Neural cell (in vitro differentiated cells): ENCODE measurements at regions not wholly inside any gene's neighbourhood (a gene's known extent, or its start where the extent isn't known, plus 50 kb on each side); places are given as distances from the start of the nearest gene placed in this dataset.

Experiments used
- H2AFZ ChIP-seq: fragments of 200-600, 300-800 bp; sonication (generic), shearing (Covaris generic); 2 replicates; pipeline ENCODE4 v1.6.0; 2014; ENCODE audit warnings: low read depth, mild to moderate bottlenecking, antibody characterized with exemption, low read length, moderate library complexity
- H3F3A ChIP-seq: fragments of 200-600 bp; shearing (Covaris generic); 2 replicates; pipeline ENCODE4 v1.6.1; 2016; ENCODE audit warnings: mild to moderate bottlenecking, moderate library complexity, mixed read lengths, antibody characterized with exemption, low read length; ENCODE audit not compliant: insufficient read depth, poor library complexity, severe bottlenecking
- H3K27ac ChIP-seq: fragments of 200-600, 300-800 bp; sonication (generic), shearing (Covaris generic); 2 replicates; pipeline ENCODE4 v1.5.1; 2014; ENCODE audit warnings: mild to moderate bottlenecking, low read length, moderate library complexity
- H3K27me3 ChIP-seq: fragments of 300-800, 200-600 bp; sonication (generic), shearing (Covaris generic); 2 replicates; pipeline ENCODE4 v1.6.0; 2014; ENCODE audit warnings: mild to moderate bottlenecking, low read depth, low read length, moderate library complexity; ENCODE audit not compliant: insufficient read depth
- H3K36me3 ChIP-seq: fragments of 300-800, 200-600 bp; sonication (generic), shearing (Covaris generic); 2 replicates; pipeline ENCODE4 v1.5.1; 2014; ENCODE audit warnings: mild to moderate bottlenecking, antibody characterized with exemption, low read length, moderate library complexity; ENCODE audit not compliant: insufficient read depth
- H3K4me2 ChIP-seq: fragments of 300-800, 200-600 bp; sonication (generic), shearing (Covaris generic); 2 replicates; pipeline ENCODE4 v1.6.0; 2014; ENCODE audit warnings: mild to moderate bottlenecking, low read length
- H3K4me3 ChIP-seq: fragments of 300-800, 200-600 bp; sonication (generic), shearing (Covaris generic); 2 replicates; pipeline ENCODE4 v1.5.1; 2014; ENCODE audit warnings: mild to moderate bottlenecking, low read length, moderate library complexity
- H3K79me2 ChIP-seq: fragments of 200-600 bp; shearing (Covaris generic); replicated peaks from 2 replicates; pipeline ENCODE4 v1.6.0; 2014; ENCODE audit warnings: mild to moderate bottlenecking, low read length, moderate library complexity; ENCODE audit not compliant: insufficient read depth
- H3K9ac ChIP-seq: fragments of 300-800, 200-600 bp; sonication (generic), shearing (Covaris generic); 2 replicates; pipeline ENCODE4 v1.6.1; 2016; ENCODE audit warnings: mild to moderate bottlenecking, low read length, mixed read lengths
- H3K9me2 ChIP-seq: fragments of 200-600 bp; shearing (Covaris generic); 2 replicates; pipeline ENCODE4 v1.6.1; 2016; ENCODE audit warnings: mild to moderate bottlenecking, low read length, mixed read lengths; ENCODE audit not compliant: insufficient read depth
- H3K9me3 ChIP-seq: fragments of 200-600, 300-800 bp; sonication (generic), shearing (Covaris generic); 2 replicates; pipeline ENCODE4 v1.6.1; 2016; ENCODE audit warnings: mild to moderate bottlenecking, mixed run types, low read length, moderate library complexity, mixed read lengths
- H4K20me1 ChIP-seq: fragments of 200-600 bp; shearing (Covaris generic); 2 replicates; pipeline ENCODE4 v1.6.1; 2016; ENCODE audit warnings: mild to moderate bottlenecking, mixed run types; ENCODE audit not compliant: insufficient read depth
- CTCF ChIP-seq: fragments of 450-650 bp; IDR thresholded peaks from 2 replicates; pipeline ENCODE4 v1.5.1; 2014; ENCODE audit warnings: antibody characterized with exemption, mild to moderate bottlenecking, moderate library complexity; ENCODE audit not compliant: poor library complexity, severe bottlenecking
- EP300 ChIP-seq: fragments of 450-650 bp; conservative IDR thresholded peaks from 2 replicates; pipeline ENCODE4 v1.6.1; 2014; ENCODE audit warnings: antibody characterized with exemption, mild to moderate bottlenecking, moderate library complexity; ENCODE audit not compliant: poor library complexity, severe bottlenecking
- EZH2 ChIP-seq: fragments of 200-600, 300-800 bp; shearing (Covaris generic), sonication (generic); IDR thresholded peaks from 2 replicates; pipeline ENCODE4 v1.6.1; 2014; ENCODE audit warnings: antibody characterized with exemption, low read length, borderline replicate concordance, mild to moderate bottlenecking; ENCODE audit not compliant: insufficient read depth, poor library complexity, severe bottlenecking
- MXI1 ChIP-seq: fragments of 450-650 bp; conservative IDR thresholded peaks from 2 replicates; pipeline ENCODE4 v1.6.1; 2014; ENCODE audit warnings: antibody characterized with exemption, mild to moderate bottlenecking; ENCODE audit not compliant: poor library complexity, severe bottlenecking
- POLR2AphosphoS5 ChIP-seq: IDR thresholded peaks from 2 replicates; pipeline ENCODE4 v1.6.1; 2012
- RAD21 ChIP-seq: fragments of 450-650 bp; conservative IDR thresholded peaks from 2 replicates; pipeline ENCODE4 v1.6.1; 2014; ENCODE audit warnings: antibody characterized with exemption, mild to moderate bottlenecking, moderate library complexity
- REST ChIP-seq: IDR thresholded peaks from 2 replicates; pipeline ENCODE4 v1.6.1; 2012; ENCODE audit warnings: borderline replicate concordance
- SMC3 ChIP-seq: fragments of 450-650 bp; conservative IDR thresholded peaks from 2 replicates; pipeline ENCODE4 v1.6.1; 2014; ENCODE audit warnings: antibody characterized with exemption, mild to moderate bottlenecking, moderate library complexity; ENCODE audit not compliant: poor library complexity
- TAF1 ChIP-seq: IDR thresholded peaks from 2 replicates; pipeline ENCODE4 v1.6.1; 2012; ENCODE audit warnings: low read depth

- Histone ChIP-seq H3K79me2 (no peaks in the 10 kb centered on the region), H3K4me3 (no peak overlapping the region), H3K9ac (no peak overlapping the region), H2AFZ (no peak overlapping the region), H3K27ac (no peak overlapping the region), H3F3A (no peaks in the 10 kb centered on the region), H3K4me2 (no peak overlapping the region), H3K9me3 (no peaks in the 10 kb centered on the region), H4K20me1 (no peaks in the 10 kb centered on the region), H3K9me2 (no peaks in the 10 kb centered on the region), H3K27me3 (no peaks in the 10 kb centered on the region), H3K36me3 (no peaks in the 10 kb centered on the region)
- TF ChIP-seq CTCF (no peak), TAF1 (no peak), REST (no peak), MXI1 (no peak), EZH2 (no peak), RAD21 (no peak), EP300 (no peak), POLR2AphosphoS5 (no peak), SMC3 (no peak)
Measured at GRCh38 chr5:58181578-58182286, 278.2 kb downstream of the PLK2 start.

- Histone ChIP-seq H3K79me2 (no peaks in the 10 kb centered on the region), H3K36me3 (no peaks in the 10 kb centered on the region), H4K20me1 (no peaks in the 10 kb centered on the region), H3K9ac (no peak overlapping the region), H3K9me2 (no peaks in the 10 kb centered on the region), H3K27ac (no peak overlapping the region), H3F3A (no peaks in the 10 kb centered on the region), H3K27me3 (no peaks in the 10 kb centered on the region), H2AFZ (no peak overlapping the region), H3K4me2 (no peak overlapping the region), H3K4me3 (no peak overlapping the region), H3K9me3 (no peaks in the 10 kb centered on the region)
- TF ChIP-seq CTCF (no peak), TAF1 (no peak), POLR2AphosphoS5 (no peak), EP300 (no peak), EZH2 (no peak), SMC3 (no peak), MXI1 (no peak), REST (no peak), RAD21 (no peak)
Measured at GRCh38 chr5:58172946-58173345, 286.9 kb downstream of the PLK2 start.
